SKM-1 treated with dmso at 0.1 percent for 144 hours (cell line): ENCODE measurements at regions not wholly inside any gene's neighbourhood (a gene's known extent, or its start where the extent isn't known, plus 50 kb on each side); places are given as distances from the start of the nearest gene placed in this dataset.
A peak's percentile ranks its signal among the peaks of the same experiment; 100 is the strongest.

Experiments
- DNase-seq: peaks from one replicate; lab custom pipeline; 2025; ENCODE audit not compliant: unreplicated experiment; lab: John Stamatoyannopoulos, UW

DNA sequence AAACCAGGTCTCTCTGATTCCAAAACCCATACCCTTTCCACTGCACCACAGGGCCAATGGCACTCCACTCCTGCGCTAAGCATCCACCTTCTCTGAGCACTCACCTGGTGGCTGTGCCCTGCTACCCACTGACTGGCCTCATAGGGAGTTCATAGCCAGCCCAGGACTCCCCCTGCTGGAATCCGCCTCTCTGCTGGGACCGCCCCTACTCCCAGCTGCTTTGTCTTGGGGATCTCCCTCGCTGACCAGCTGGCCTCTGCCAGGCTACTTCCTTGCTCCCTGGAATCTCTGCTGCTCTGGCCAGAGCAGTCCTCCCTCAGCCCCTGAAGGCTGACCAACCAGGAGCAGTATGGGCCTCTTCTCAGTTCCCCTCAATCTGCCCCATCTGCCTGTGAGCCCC lies 129.7 kb downstream of the FAXC start:
- DNase-seq: no peak

DNA sequence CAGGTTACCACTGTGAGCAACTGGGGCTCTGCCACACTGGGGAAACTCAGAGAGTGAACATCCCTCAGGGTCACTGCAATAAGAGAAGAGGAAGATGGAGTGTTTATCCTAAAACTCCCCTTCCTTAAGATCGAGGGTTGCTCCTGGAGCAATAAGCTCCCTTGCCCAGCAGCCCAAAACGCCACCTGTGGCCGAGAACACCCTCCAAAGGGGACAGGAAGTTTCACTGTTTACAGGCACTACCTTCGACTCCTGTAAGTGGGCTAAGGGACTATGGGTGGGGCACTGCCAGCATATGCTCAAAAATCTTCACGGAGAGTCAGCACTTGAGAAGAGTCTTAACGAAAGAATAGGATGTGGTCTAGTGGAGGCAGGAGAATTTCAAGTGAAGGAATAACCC lies 132.5 kb downstream of the FAXC start:
- no peak for DNase-seq

DNA sequence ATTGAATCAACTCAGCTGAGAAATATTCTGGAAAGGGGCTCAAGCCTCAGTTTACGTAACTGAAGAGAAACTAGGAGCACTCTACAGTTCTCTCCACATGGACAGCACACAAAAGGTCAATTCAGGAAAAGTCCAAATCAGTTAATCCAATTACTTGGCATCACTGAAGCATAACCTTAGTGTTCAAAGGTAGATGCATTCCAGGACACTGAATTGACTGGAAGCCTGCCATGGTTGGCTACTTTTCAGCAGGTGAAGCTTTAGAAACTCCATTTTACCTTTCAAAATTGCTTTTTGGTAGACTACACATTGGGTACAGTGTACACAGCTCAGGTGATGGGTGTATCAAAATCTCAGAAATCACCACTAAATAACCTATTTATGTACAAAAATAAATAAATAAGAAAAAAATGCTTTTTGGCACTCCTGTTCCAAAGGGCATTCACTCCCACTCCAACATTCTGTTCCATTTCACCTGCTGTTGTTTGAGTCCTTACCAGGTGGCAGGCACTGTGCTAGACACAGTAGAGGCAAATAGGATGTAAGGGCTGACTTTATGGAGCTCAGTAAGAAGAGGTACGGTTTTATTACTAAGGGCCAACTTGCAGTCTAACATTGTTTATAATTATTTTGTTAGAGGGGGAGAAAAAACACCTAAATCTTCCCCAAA lies 153.4 kb downstream of the FAXC start:
- DNase-seq: no peak

DNA sequence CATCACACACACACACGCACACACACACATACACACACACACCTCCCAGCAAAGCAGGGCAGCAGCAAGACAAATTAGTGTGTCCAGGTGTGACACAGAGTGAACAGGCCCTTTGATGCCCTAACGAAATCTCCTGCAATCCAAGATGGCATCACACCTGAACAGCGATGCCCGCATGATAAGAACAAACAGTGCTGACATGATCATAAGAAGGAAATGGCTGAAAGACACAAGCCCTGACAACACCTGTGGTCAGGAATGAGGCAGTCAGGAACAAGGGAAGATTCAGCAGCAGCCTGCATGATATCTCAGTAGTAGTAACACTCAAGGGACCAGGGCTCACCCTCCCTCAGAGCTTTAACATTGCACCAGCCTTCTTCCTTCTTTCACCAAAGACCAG lies 156.9 kb downstream of the FAXC start:
- DNase-seq: no peak

DNA sequence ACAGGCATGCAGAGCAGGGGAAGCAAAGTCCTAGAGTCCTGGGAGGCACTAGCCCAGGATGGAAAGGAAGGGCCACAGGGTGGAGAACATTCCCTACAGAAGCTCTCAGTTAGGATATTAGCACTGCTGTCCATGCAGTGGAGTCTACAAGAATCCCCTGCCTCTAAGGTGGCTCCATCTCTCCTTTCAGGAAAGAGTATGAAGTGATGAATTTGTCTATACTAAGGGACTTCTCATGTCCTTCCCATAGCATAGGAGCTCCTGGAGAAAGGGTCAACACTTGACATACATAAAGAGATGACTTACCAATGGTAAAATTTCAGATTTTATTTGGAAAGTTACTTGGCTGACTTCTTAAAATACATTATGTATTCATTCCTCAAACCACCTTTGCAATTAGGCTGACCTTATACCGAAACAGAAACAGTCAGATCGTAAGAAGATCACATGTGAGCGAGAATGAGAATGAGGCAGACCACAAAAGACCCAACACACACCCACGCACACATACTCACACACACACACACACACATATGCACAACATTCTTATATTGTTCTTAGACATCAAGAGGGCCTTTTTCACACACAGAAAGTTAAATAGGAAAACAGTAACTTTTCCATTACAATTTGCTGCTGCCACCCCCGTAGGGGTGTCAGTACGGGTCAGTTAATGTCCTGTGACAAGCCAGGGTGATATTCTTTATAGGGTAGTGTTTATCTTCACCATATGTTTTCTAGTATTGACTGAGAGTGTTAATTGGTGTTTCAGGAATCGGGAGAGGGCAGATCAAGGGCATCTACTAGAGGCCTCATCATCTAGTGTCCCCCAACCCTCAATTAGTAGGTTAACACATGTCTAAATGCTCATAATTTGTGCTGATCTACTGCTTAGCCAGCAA lies 159.4 kb downstream of the FAXC start:
- no peak for DNase-seq

DNA sequence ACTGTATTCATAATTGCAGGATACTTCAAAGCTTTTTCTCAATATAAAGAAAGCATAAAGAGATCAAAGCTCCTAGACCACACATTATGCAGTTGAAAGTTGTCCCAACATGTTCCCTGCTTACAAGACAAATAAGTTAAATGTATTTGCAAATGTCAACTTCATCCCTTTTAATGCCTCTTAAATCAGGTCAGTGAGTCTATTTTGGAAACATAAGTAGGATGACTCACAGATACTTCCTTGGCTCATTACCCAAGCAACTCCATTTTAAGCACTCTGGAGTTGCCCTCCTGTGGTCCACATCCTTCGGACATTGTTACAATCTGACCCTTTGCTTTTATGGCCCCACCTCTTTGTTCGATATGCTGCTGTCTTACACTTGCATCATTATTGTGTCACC lies 162.0 kb downstream of the FAXC start:
- no peak for DNase-seq

DNA sequence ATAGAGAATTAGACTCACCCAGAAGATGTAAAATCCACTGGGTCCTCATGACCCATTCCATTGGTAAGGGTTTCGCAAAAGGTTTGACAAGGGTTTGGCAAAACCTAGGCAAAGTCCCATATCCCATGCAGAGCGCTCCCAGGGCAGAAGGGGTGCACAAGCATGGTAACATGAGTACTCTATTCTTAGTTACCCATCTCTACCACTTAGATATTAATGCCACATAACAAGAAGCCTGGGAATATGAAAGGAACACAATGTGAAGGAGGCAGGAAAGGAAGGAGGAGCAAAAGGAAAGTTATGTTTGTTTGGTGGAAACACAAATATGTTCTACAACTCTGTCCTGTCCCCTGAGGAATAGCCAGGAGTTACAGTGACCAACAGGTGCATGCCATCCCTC lies 163.1 kb downstream of the FAXC start:
- no peak for DNase-seq

DNA sequence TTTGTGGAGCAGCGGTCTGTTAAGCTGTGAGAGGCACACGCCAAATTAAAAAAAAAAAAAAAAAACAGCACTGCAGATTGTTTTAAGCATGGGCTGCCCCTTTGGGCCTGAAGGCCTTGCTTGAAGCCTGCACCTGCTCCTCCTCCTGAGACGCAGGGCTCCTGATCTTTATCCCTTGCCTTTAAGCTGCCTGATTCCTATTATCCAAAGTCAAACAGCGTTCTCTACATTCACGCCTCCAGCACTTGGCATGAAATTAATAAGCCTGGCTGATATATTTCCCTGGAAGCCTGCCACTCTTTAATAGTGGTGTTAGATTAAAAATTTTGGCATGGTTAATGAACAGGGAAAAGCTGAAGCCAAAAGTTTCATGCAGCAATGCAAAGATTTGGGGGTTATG lies 163.9 kb downstream of the FAXC start:
- DNase-seq: no peak

DNA sequence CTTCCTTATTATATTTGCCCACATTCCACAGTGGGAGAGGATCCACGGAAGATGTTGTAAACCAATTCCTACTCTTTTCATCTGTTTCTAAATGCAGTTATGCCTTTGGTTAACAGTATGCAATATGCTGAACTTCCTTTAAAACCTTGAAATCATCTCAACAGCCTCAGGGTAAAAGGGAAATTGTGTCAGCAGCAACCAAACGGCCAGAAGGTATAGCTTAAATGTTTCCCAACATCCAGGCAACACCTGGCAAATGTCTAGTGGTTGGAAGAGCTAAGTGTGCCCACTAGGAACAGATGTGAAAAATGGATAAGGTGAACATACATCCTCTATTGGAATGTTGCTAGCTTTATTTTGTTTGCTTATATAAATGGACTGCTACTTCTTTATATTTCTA lies 164.8 kb downstream of the FAXC start:
- DNase-seq: peak; percentile 8

DNA sequence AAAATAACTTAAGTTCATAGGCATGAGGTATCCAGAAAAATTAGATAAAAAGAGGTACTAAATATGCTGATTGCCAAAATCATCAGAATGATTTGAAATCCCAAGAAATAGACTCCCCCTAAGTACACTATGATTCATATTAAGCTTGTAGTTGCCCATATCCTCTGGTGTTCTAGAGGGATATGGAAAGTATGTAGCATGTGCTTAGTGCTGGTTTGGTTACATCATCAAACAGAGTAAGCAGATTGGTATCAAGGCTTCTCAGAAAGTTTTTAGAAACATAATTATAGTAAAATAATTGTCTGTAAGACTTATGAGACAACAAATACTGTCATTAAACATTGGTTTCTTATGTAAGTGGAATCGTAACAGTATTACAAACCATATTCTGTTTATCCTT lies 166.4 kb downstream of the FAXC start:
- DNase-seq: no peak

DNA sequence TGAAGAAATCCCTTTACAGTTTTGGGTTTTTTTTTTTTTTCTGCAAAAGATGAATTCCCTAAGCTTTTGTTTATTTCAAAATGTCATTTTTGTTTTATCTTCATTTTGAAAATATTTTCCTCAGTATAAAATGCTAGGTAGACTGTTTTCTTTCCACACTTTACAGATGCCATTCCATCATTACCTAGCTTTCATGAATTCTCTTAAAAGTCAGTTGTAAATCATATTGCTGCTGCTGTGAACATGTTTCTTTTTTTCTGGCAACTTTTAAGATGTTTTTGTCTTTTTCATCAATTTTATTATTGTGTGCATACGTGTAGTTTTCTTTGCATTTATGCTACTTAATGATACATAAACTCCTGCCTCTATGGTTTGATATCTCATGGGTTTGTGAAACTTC lies 168.3 kb downstream of the FAXC start:
- DNase-seq: no peak

DNA sequence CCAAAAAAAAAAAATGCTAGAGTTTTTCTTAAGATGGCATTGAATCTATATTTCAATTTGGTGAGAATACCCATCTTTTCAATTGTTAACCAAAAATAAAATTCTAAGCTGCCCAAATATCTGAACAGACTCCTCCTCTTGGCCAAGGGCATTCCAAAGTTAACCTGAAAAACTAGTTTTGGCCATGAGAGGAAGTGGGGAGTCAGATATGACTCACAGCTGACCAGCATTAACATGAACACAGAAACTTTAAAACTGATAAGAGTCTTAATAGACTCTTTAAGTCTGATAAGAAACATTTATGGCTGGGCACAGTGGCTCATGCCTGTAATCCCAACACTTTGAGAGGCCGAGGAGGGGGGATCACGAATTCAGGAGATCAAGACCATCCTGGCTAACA lies 171.3 kb downstream of the FAXC start:
- DNase-seq: no peak

DNA sequence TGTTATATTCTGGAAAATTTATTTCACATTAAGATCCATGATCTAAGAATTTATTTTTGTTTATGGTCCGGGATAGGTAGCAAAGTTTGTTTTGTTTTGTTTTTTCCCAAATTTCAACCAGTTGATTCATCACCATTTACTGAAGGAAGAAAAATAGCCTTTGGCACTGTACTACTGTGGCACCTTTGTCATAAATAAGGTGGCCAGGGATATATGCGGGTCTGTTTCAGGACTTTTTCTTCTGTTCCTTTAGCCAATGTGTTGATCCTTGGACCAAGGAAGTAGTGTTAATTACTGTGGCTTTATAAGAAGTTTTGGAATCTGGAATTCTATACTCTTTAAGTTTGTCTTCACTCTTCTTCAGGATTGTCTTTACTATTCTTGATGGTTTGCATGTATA lies 171.7 kb downstream of the FAXC start:
- DNase-seq: no peak

DNA sequence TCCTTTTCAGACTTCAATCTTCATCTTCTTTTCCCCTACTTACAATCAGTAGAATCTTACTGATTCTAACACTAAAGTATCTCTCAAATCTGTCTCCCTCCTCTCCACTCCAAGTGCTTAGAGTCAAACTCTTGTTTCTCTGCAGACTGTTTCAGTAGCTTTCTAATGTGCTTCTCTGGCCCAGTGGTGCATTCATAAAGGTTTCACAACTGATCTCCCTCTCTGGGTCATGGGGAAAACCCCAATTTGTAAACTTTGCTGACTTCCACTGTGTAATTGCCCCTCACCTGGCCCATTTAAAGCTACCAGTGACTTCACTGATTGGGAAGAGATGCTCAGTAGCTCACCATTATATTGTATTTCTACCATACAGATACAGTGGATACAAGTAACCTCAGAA lies 183.6 kb downstream of the FAXC start:
- DNase-seq: no peak

DNA sequence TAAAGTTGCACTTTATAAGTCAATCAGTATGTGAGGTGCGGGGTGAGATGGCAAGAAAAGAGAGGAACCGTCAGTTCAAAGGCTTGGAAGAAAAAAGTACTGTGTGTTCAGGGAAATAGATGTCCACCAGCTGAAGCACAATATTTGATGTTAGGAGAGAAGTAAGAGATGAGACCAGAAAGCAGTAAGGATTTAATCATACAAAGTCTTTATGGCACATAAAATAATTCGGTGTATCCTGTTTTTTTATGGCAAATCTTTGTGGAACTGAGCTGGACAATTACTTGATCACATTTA lies 197.2 kb downstream of the FAXC start:
- DNase-seq: no peak

DNA sequence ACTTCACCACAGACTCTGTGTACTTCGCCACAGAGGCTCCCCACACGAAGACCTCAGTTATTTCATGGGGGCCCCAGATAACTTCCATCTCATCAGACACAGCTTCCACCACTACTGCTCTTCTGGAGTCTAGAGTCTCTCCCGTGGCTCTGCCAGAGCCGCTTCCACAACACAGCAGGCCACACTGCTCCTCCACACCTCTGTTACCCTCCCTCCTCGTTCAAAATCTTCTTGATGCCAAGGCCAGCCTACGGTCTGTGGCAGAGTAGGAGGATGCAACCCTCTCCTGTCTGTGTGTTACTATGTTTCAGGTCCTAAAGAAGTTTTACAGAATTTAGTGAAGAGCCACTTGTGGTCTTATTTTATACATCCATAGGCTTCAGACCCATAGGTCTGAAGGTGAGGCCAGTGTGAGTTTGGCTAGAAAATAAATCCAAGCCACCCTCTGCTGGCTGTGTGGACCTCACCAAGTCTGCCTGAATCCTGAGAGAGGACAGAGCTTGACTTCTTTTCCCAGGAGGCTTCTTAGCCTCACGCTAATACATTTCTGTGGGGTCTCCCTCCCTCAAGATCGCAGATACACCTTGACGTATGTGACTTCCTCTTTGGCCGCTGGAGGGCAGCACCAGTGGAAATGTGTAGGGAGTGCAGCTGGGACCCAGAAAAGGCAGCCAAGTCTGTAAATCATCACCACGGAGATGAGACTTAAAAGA lies 197.7 kb downstream of the FAXC start:
- peak; percentile 17 for DNase-seq

DNA sequence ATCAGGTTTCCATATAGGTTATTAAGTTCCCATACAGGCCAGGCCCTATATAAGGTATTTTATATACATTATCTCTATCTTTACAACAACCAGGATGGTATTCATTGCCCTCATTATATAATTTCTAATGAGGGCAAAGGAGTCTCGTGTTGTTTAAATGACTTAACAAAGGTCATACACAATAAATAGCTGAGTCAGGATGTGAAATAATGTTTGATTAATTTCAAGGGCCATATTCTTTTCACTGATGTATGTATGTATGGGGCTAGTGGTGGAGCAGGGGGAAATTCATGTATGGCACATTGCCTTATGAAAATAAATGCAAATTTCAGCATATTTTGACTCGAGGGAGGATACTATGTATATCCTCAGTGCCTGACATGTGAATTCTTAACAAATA lies 200.7 kb downstream of the FAXC start:
- no peak for DNase-seq

DNA sequence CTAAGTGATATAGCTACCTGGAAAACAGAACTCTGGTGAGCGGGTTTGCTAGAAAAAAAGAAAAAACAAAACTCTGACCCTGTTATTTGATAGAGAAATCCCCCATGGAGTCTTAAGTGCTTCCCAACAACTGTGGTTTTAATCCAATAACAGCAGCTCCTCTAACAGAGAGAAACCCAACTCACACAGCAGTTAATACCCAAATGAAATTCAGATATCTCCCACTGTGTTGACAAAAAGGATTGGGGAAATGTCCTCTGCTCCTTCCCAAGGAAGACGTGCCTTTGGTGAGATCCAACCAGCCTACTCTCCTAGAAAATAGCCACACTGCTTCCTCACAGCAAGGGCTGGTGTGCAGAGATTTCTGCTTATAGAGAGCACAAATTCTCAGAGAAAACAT lies 200.4 kb upstream of the FBXL4 start:
- DNase-seq: no peak

DNA sequence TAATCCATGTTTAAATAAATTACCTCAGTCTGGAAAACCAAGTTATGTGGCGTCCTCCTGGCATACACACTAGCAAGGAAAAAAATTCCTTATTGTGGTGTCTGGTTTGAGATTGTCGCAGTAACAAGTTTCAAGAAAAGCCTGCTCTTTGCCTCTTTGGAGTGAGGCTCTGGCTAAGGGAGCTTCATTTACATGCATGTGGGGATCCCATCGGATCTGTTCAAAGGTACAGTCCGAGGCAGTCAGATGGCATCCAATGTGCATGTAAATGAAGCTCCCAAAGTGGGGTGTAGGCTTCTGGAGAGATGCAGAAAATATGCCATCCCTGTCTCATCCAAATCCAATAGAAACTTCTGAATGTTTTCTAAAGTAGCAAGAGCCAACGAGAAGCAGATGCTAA lies 199.5 kb upstream of the FBXL4 start:
- DNase-seq: no peak

DNA sequence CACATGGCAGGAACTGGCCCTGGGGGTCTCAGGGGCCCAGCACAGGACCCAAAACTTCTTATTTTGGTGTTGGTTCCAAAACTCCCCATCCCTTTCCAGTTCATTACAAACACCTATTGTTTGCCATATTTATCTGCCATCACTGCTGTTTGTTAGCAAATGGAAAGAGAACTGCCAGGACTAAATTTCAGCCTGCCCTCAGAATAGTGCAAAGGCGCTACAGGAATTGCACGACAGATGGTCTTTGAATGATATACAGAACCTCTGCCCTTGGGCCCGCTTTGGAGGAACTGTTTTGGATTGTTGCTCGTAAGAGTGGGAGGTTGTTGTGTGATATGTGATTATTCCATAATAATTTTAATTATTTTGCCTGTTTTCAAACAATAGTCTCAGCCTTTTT lies 199.0 kb upstream of the FBXL4 start:
- DNase-seq: no peak

DNA sequence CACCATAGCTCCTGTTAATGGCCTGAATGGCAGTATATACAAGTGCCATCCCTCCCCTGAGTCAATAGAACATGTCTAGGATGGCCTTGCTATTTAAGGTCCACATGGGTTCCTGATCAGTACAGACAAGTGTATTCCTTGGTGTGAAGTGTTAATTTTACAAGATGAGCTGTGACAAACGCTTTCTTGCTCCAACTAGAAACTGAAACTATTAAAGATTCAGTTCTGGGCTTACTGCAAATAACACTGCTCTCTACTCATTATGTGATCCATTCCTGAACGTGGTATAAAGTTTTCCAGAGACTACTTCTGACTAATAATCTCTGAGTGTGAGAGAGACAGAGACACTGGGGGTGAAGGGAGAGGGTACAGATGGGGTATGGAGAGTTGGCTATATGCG lies 198.0 kb upstream of the FBXL4 start:
- DNase-seq: no peak

DNA sequence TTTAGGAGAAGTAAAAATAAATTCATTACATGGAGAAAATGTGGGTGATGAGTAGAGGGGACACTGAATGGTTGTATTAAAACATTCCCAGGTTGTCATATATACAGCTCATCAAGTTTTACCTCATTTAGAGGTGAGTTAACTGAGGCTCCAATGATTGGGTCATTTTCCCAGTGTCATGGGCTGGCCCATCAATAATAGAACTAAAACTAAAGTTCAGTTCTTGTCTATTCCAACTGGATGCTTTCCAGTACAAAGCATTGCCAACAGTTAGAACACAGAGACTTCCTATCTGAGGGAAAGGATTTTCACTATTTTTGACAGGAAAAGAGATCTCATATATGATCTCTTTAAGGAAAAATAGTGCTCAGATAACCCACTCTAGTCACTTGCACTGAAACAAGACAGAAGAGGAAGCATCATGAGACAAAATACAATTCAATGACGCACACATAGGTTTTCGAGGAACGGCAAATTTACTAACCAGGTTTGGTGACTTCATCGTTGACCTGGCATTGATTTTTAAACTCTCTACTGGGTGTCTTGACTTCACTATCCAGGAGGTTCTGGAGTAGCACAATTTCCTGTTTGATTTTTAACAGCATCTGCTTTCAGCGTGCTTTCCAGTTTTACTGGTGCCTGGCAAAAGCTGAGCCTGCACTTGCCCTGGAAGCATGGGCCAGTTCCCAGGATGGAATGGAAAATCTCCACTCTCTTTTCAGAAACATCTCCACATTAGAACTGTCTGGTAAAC lies 195.5 kb upstream of the FBXL4 start:
- DNase-seq: no peak
